Medulla oblongata (tissue), 1 donor: ENCODE measurements at regions not wholly inside any gene's neighbourhood (a gene's known extent, or its start where the extent isn't known, plus 50 kb on each side); places are given as distances from the start of the nearest gene placed in this dataset.

Source experiments
- DNase-seq: peaks from one replicate; pipeline ENCODE4 v3.0.0-alpha.2; 2015; ENCODE audit errors: extremely low spot score

GRCh38 chr16:35377142-35377541 lies 1917.7 kb downstream of the TP53TG3F start:
- DNase-seq, result no peak

DNA sequence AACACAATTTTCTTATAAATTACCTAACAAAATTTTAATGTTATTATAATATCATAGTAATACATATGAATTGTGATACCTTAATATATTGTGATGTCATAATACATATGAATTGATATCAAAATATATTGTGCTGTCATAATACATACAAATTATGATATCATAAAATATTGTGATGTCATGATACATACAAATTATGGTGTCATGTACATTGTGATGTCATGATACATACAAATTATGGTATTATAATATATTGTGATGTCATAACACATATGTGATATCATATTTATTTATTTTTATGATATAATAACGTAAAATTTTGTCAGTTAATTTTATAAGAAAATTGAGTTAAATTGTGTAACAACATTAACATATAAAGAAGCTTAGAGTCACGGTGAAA lies 1927.2 kb downstream of the TP53TG3F start:
- DNase-seq, result no peak

DNA sequence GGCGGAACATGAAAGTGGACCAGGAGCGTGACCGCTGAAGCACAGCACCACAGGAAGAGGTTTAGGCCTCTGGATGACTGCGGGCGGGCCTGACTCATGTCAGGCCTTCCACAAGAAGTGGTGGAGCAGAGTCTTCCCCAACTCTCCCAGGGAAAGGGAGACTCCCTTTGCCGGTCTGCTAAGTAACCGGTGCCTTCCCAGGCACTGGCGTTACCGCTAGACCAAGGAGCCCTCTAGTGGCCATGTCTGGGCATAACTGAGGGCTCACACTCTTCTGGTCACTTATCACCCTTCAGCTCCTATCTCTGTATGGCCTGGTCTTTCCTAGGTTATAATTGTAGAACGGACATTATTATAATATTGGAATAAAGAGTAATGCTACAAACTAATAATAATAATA lies 1931.9 kb downstream of the TP53TG3F start:
- DNase-seq, result peak; percentile 75

- DNase-seq, result no peak
Measured at GRCh38 chr16:35398180-35398579, 1938.8 kb downstream of the TP53TG3F start.

DNA sequence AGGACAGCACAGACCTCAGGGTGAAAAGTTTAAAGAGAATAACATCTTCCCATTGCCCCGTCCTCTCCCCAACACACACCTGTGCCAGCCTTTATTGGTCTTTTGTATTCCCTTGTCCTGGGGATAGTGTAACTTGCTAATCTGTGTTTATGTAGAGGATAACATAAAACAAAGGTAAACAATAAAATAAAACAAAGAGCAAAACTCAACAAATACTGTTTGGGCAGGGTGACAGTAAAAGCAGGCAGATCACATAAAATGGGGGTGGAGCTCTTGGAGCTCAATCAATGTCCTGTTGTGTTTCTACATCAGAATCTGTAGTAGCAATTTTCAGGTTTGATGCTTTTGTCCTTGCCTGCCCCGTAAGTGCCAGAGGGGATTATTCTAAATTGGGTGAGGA lies 1939.7 kb downstream of the TP53TG3F start:
- DNase-seq, result no peak

DNA sequence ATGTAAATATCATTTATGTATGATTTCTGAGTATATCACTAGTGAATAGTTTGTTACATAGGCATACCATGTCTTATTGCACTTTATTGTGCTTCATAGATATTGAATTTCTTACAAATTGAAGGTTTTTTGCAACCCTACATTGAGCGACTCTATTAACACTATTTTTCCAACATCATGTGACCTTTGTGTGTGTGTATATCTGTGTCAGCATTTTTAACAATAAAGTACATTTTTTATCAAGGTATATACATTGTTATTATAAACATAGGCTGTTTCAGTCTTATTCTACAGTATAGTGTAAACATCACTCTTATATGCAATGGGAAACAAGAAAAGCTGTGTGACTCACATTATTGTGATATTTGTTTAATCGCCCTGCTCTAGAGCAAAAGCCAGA lies 1944.9 kb downstream of the TP53TG3F start:
- DNase-seq, result no peak

DNA sequence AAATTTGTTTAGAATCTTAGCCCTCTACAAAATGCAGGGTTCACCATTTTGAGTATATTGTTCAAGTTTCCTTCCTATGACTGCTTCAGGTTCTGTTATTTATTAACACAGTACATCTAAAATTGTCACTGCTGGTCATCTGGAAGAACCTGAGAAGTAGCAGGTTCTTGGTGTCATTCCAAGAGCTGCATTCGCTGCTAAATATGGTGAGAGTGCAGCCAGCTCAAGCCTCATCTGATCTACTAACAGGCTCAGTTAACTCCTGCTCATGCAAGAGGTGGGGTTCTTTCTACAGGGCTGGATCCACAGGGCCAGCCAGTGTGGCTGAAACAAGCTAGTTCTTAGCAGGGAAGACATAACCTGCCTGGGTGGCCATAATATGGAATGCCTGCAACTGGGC lies 1946.1 kb downstream of the TP53TG3F start:
- no peak for DNase-seq

DNA sequence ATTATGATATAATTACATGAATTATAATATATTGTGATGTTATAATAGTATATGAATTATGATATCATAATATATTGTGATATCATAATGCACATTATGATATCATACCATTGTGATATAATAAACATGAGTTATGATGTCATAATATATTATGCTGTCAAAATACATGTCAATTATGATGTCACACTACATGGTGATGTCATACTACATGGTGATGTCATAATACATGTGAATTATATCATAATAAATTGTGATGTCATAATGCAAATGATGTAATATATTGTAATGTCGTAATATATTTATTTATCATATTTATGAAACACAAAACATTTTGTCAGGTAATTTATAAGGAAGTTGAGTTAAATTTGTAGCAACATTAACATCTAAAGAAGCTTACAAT lies 1950.1 kb downstream of the TP53TG3F start:
- DNase-seq, result no peak

DNA sequence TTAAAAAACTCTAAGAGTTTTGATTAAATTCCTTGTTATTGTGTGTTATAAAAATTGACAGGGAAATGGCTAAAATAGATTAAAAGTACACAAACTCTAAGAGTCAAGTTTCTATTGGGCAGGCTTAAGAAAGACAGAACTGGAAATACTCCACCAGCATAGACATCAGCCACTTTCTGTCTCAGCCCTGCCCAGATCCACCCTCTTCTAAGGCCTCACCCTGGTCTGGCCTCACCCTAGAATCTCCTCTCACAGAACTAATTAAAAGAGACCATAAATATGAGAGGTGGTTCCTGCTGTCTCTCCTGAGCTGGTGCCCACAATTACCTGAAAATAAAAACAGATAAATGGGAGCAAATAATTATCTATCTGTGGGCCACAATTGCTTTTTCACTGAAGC lies 1951.0 kb downstream of the TP53TG3F start:
- DNase-seq, result no peak

DNA sequence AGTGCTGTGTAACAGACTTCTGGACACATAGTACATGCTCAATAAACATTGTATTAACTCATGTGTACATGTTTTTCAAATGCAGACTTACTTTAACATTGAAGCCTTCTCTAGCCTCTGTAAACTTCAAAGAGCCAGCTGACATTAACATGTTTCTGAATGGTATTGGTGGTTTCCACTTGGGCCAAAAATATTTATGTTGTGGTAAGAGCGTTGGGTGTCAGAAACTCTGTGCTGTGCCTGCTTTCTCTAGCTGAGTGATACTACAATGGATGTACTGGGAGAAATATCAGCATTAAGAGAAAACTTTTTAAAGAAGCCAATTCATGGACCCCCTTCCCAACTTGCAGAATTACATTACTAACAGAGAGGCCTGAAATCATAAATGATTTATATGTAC lies 1951.7 kb downstream of the TP53TG3F start:
- DNase-seq, result no peak

DNA sequence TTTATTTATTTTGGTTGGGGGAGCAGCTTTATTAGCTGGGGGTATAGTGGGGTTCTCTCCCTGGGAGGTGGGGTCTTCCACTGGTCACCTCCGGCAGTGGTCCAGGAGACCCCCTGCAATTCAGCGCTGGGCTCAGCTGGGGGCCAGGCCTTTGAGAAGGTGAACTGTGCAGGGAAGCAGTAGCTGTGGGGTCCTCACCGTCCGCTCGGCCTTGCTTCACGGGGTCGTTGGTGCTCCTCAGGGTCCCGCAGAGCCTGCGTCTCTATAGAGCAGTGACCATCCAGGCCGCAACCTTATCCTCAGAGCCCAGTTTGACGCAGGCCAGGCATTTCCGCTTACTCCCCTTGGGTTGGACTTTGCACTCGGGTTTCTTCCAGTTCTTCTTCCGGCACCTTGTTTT lies 1954.7 kb downstream of the TP53TG3F start:
- DNase-seq, result no peak

- no peak for DNase-seq
Measured at GRCh38 chr16:35414563-35414962, 1955.2 kb downstream of the TP53TG3F start.

- no peak for DNase-seq
Measured at GRCh38 chr16:35425270-35425669, 1965.9 kb downstream of the TP53TG3F start.

- DNase-seq, result peak; percentile 9
Measured at GRCh38 chr16:35431829-35432663, 1972.6 kb downstream of the TP53TG3F start.

GRCh38 chr16:35440875-35441274 lies 1981.5 kb downstream of the TP53TG3F start:
- no peak for DNase-seq

- DNase-seq, result no peak
Measured at GRCh38 chr16:35447010-35447558, 1987.7 kb downstream of the TP53TG3F start.

GRCh38 chr16:35449663-35450062 lies 1990.3 kb downstream of the TP53TG3F start:
- no peak for DNase-seq

DNA sequence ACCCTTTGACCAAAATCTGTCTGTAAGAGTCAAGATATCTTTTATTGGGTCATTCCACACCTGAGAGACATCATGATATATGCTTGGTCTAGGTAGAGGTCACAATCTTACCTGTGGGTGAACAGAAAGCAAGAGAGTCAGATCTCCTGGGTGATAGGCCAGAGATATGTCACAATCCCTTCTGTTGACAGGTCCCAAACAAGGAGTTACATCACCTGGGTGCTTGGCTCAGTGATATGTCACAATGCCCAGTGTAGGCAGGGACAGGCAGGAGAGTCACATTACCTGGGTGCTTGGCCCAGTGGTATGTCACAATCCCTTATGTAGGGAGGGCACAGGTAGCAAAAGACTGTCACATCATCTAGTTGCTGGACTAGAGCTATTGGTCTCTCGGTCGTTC lies 1991.2 kb downstream of the TP53TG3F start:
- no peak for DNase-seq

DNA sequence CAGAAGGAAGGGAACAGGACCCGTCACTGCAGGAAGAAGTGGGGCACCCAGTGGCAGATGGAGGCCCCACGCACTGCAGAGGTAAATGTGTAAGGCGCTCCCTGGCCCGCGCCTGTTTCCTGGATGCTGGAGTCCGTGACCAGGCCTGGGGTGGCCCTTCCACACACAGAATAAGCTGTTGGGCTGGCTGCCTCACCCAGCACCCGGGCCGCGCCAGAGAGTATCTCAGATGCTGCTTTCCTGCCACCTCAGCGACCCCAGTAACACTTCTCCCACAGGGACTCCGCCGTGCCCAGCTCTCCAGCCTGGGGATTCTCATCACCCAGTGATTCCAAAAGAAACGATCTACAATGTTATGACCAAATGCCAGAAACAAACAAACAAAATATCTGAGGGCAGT lies 1993.1 kb downstream of the TP53TG3F start:
- no peak for DNase-seq

DNA sequence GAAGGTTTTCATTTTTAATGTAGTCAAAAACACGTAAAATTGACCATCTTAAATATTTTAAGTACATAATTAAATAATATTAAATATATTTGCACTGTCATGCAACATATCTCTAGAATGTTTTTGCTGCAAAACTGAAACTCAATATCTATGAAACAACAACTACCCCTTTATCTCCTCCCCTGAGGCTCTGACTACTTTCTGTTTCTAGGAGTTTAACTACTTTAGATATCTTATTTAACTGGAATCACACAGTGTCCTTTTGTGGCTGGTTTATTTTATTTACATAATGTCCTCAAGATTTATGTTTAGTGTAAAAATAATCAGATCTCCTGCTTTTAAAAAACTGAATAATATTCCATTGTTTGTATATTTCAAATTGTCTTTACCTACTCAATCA lies 2003.9 kb downstream of the TP53TG3F start:
- DNase-seq, result no peak

DNA sequence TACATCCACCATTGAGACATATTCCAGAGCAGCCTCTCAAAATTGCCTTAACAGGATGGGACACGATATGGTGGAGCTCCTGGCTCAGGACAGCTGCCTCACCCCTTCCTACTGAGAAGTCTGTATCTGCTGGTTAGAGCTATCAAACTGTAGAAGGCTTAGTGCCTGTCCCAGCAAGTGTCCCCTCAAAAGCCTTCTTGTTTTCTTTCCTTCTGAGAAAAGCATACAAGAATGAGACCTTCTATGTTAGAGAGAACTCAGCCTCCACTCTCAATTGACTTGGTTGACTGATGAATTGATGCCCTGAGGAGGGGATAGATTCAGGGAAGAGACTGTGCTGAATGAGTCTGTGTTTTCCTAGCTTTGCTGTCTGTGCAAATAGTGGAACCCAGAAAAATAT lies 2020.9 kb downstream of the TP53TG3F start:
- DNase-seq, result no peak

- no peak for DNase-seq
Measured at GRCh38 chr16:35480988-35481387, 2021.6 kb downstream of the TP53TG3F start.

- no peak for DNase-seq
Measured at GRCh38 chr16:35485915-35486314, 2026.5 kb downstream of the TP53TG3F start.

DNA sequence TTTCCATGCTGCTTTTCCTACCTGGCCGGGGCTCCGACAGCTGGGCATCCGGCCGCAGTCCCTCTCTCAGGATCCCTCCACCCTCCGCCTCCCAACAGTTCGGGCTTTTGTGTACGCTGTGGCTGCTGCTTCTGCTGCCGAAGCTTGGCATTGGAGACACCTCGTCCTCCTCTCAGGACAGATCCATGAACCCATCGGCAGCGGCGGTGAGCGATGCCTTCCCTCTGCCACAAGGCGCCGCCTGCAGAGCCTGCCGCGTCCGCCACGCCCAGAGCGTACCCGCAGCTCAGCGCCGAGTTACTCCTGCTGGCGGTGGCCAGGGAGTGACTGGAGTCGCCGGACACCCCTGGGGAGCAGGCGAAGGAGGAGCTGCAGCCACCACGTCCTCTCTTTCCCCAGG lies 2032.8 kb downstream of the TP53TG3F start:
- DNase-seq, result no peak
